MM.1S (cell line): ENCODE measurements at regions not wholly inside any gene's neighbourhood (a gene's known extent, or its start where the extent isn't known, plus 50 kb on each side); places are given as distances from the start of the nearest gene placed in this dataset.

ENCODE experiments used
- DNase-seq: peaks from one replicate; pipeline ENCODE4 v3.0.0-alpha.2; 2015
- H2AFZ ChIP-seq: fragments of 300-600 bp; sonication (generic); 2 replicates; pipeline ENCODE4 v1.6.0; 2016; ENCODE audit warnings: antibody characterized with exemption, low read length
- H3F3A ChIP-seq: fragments of 300-600 bp; sonication (generic); 2 replicates; pipeline ENCODE4 v1.6.1; 2016; ENCODE audit warnings: mild to moderate bottlenecking, antibody characterized with exemption, low read length, moderate library complexity, mixed read lengths; ENCODE audit not compliant: insufficient read depth
- H3K27ac ChIP-seq: fragments of 300-600 bp; sonication (generic); 2 replicates; pipeline ENCODE4 v1.5.1; 2016; ENCODE audit warnings: mild to moderate bottlenecking, low read length
- H3K27me3 ChIP-seq: fragments of 300-600 bp; sonication (generic); replicated peaks from 2 replicates; pipeline ENCODE4 v1.6.0; 2016; ENCODE audit warnings: low read length; ENCODE audit not compliant: insufficient read depth
- H3K36me3 ChIP-seq: fragments of 300-600 bp; sonication (generic); replicated peaks from 2 replicates; pipeline ENCODE4 v1.6.1; 2016; ENCODE audit warnings: mild to moderate bottlenecking, low read length, mixed read lengths; ENCODE audit not compliant: insufficient read depth
- H3K4me1 ChIP-seq: fragments of 300-600 bp; sonication (generic); 2 replicates; pipeline ENCODE4 v1.6.1; 2016; ENCODE audit warnings: low read length, mixed read lengths
- H3K4me2 ChIP-seq: fragments of 300-600 bp; sonication (generic); 2 replicates; pipeline ENCODE4 v1.6.0; 2016; ENCODE audit warnings: low read depth, low read length
- H3K4me3 ChIP-seq: fragments of 300-600 bp; sonication (generic); 2 replicates; pipeline ENCODE4 v1.5.1; 2016; ENCODE audit warnings: low read length, mixed read lengths
- H3K79me2 ChIP-seq: fragments of 300-600 bp; sonication (generic); 2 replicates; pipeline ENCODE4 v1.6.1; 2016; ENCODE audit warnings: mixed run types, low read length, mixed read lengths
- H3K9ac ChIP-seq: fragments of 300-600 bp; sonication (generic); 2 replicates; pipeline ENCODE4 v1.6.1; 2016; ENCODE audit warnings: low read length, mixed read lengths
- H3K9me2 ChIP-seq: fragments of 300-600 bp; sonication (generic); replicated peaks from 2 replicates; pipeline ENCODE4 v1.6.1; 2016; ENCODE audit warnings: mild to moderate bottlenecking, low read length, mixed read lengths; ENCODE audit not compliant: insufficient read depth
- H3K9me3 ChIP-seq: fragments of 300-600 bp; sonication (generic); replicated peaks from 2 replicates; pipeline ENCODE4 v1.6.1; 2016; ENCODE audit warnings: mild to moderate bottlenecking, low read length, mixed read lengths; ENCODE audit not compliant: insufficient read depth
- H4K20me1 ChIP-seq: fragments of 300-600 bp; sonication (generic); 2 replicates; pipeline ENCODE4 v1.6.1; 2016; ENCODE audit warnings: mild to moderate bottlenecking, low read length, moderate library complexity, mixed read lengths; ENCODE audit not compliant: insufficient read depth
- EZH2 ChIP-seq: fragments of 300-600 bp; sonication (generic); optimal IDR thresholded peaks from 2 replicates; pipeline ENCODE3; 2017; ENCODE audit warnings: low read depth, mild to moderate bottlenecking, antibody characterized with exemption, low read length, mixed read lengths
- EZH2phosphoT487 ChIP-seq: fragments of 300-600 bp; sonication (generic); IDR thresholded peaks from 2 replicates; pipeline ENCODE4 v1.6.1; 2018; ENCODE audit warnings: antibody characterized with exemption, low read length
- TF ChIP-seq, protein P1 (sequence below): fragments of 300-600 bp; sonication (generic); IDR thresholded peaks from 2 replicates; pipeline ENCODE4 v1.5.1; 2016; ENCODE audit warnings: antibody characterized with exemption, low read length, mixed read lengths

DNA sequence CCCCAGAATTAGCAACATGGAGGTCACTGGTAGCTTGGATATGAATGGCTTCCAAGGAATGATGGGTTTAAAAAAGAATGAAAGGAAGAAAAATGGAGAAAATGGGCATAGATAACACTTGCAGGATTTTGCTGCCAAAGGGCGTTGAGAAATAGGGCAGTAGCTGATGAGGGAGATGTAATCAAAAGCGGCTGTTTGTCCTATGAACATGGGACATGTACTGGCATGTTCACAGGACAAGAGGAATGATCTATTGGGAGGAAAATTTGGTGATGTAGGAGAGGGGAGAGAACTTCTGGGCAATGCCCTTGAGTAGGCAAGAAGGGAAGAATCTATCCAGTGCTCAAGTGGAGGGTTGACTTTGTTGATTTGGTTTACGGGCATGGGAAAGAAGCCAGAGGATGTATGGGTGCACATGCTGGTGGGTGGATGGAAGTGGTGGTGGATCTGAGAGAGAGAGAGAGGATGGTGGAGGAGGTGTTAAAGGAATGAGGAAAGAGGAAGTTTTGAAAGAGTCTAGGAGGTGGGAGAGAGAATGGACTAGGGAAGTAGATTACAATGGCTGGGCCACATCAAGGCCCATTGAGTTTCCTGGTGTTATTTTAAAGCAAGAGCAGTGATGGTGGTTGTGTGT, 115.1 kb upstream of the MVB12B start:
- H3K9ac ChIP-seq, result no peak overlapping the region
- no peaks in the 10 kb centered on the region for H3K9me2 ChIP-seq

DNA sequence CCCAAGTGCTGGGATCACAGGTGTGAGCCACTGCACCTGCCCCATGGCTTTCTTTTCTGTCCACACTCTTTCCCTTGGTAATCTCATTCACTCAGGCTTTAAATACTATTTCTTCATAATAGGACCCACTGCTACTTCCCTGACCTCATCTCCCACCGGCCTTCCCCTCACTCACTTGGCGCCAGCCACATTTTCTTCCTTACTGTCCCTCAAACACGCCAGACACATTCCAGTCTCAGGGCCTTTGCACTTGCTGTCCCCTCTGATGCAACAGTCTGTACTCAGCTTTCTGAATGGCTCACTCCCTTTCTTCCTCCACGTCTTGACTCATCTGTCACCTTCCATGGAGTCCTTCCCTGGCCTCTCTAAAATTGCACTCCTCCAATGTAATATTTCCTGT, 111.1 kb upstream of the MVB12B start:
- Histone ChIP-seq H3K36me3 (no peaks in the 10 kb centered on the region), H3K9ac (no peak overlapping the region), H3K27me3 (0 out of 2 replicates have a peak, but pooled peaks cover 3% of the 10 kb centered on the region), H3F3A (no peaks in the 10 kb centered on the region), H3K4me3 (no peak overlapping the region), H3K9me2 (no peaks in the 10 kb centered on the region), H3K9me3 (no peaks in the 10 kb centered on the region), H3K4me1 (no peaks in the 10 kb centered on the region), H3K27ac (no peak overlapping the region), H3K4me2 (no peak overlapping the region), H3K79me2 (no peaks in the 10 kb centered on the region), H2AFZ (no peak overlapping the region), H4K20me1 (no peaks in the 10 kb centered on the region)
- DNase-seq, result no peak
- TF ChIP-seq EZH2phosphoT487 (no peak), EZH2 (no peak)
- TF ChIP-seq, protein P1, sequence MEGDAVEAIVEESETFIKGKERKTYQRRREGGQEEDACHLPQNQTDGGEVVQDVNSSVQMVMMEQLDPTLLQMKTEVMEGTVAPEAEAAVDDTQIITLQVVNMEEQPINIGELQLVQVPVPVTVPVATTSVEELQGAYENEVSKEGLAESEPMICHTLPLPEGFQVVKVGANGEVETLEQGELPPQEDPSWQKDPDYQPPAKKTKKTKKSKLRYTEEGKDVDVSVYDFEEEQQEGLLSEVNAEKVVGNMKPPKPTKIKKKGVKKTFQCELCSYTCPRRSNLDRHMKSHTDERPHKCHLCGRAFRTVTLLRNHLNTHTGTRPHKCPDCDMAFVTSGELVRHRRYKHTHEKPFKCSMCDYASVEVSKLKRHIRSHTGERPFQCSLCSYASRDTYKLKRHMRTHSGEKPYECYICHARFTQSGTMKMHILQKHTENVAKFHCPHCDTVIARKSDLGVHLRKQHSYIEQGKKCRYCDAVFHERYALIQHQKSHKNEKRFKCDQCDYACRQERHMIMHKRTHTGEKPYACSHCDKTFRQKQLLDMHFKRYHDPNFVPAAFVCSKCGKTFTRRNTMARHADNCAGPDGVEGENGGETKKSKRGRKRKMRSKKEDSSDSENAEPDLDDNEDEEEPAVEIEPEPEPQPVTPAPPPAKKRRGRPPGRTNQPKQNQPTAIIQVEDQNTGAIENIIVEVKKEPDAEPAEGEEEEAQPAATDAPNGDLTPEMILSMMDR, result no peak

More for the DNA sequence above, 115.1 kb upstream of the MVB12B start:
- 0 out of 2 replicates have a peak, but pooled peaks cover 2% of the 10 kb centered on the region for H3K27me3 ChIP-seq
- no peak overlapping the region for H3K4me3 ChIP-seq
- H3K27ac ChIP-seq, result no peak overlapping the region
- TF ChIP-seq, protein P1, result no peak
- no peak for TF ChIP-seq EZH2
- no peak for TF ChIP-seq EZH2phosphoT487
- no peaks in the 10 kb centered on the region for H3F3A ChIP-seq
- H4K20me1 ChIP-seq, result no peaks in the 10 kb centered on the region
- H3K4me2 ChIP-seq, result no peak overlapping the region
- no peak for DNase-seq
- no peaks in the 10 kb centered on the region for H3K36me3 ChIP-seq
- no peaks in the 10 kb centered on the region for H3K9me3 ChIP-seq
- H2AFZ ChIP-seq, result no peak overlapping the region
- no peaks in the 10 kb centered on the region for H3K4me1 ChIP-seq
- no peaks in the 10 kb centered on the region for H3K79me2 ChIP-seq

DNA sequence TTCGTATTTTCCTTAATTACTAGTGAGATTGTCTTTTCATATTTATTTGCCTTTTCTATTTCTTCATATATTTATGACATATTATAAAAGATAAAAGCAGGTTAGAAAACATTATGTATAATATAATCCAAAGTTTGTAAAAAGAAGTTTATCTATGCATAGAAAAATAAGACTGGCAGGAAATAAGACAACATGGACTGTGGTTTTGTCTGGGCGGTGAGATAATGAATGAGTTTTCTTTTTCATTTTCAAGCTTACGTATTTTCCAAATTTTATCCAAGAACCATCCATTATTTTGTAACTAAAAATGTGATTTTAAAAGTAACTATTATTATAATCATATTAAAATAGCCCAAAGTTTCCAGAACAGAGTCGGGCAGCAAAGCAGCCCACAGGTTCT, 109.8 kb upstream of the MVB12B start:
- Histone ChIP-seq H3K9me3 (no peaks in the 10 kb centered on the region), H2AFZ (no peak overlapping the region), H3F3A (no peaks in the 10 kb centered on the region), H3K4me1 (no peaks in the 10 kb centered on the region), H3K4me3 (no peak overlapping the region), H3K36me3 (no peaks in the 10 kb centered on the region), H3K79me2 (no peaks in the 10 kb centered on the region), H4K20me1 (no peaks in the 10 kb centered on the region), H3K9ac (no peak overlapping the region), H3K9me2 (no peaks in the 10 kb centered on the region), H3K4me2 (no peak overlapping the region), H3K27me3 (0 out of 2 replicates have a peak, but pooled peaks cover 3% of the 10 kb centered on the region), H3K27ac (no peak overlapping the region)
- no peak for DNase-seq
- TF ChIP-seq, protein P1, result no peak
- TF ChIP-seq EZH2phosphoT487 (no peak), EZH2 (no peak)
